Gastrocnemius medialis (tissue), 4 donors: ENCODE measurements at regions not wholly inside any gene's neighbourhood (a gene's known extent, or its start where the extent isn't known, plus 50 kb on each side); places are given as distances from the start of the nearest gene placed in this dataset.
"Not testable (repeated sequence)": the region's sequence is repeated elsewhere in the genome, so short reads cannot be mapped to it uniquely, and the experiment has no call there.

Experiments
- ATAC-seq, 2 donors: fragments of 150-250 bp; one replicate each; pipeline ENCODE4 v1.9.1; 2016
- DNase-seq, 2 donors: peaks; one replicate each; pipeline ENCODE4 v3.0.0-alpha.2; 2019
- H3K27ac ChIP-seq, 4 donors: fragments of 200-600 bp; sonication (generic); 1 replicate in 1 of 4; 2 replicates in 3 of 4; pipeline ENCODE4 v1.5.1; 2016 to 2018; ENCODE audit warnings: mild to moderate bottlenecking in 2 of 4, moderate library complexity in 1 of 4
- H3K27me3 ChIP-seq, 3 donors: fragments of 200-600 bp; sonication (generic) in 2 of 3; 1 replicate in 1 of 3; 2 replicates in 2 of 3; pipeline versions ENCODE4 v1.5.1 to v1.6.0; 2016 to 2019; ENCODE audit warnings: mild to moderate bottlenecking in 1 of 3, moderate library complexity in 1 of 3
- H3K36me3 ChIP-seq, 2 donors: fragments of 200-600 bp; sonication (generic) in 1 of 2; one replicate each; pipeline ENCODE4 v1.5.1; 2017 to 2018
- H3K4me1 ChIP-seq, 2 donors: fragments of 200-600 bp; sonication (generic) in 1 of 2; one replicate each; pipeline ENCODE4 v1.5.1; 2016 to 2017; ENCODE audit warnings: mild to moderate bottlenecking in 2 of 2
- H3K4me3 ChIP-seq, 4 donors: fragments of 200-600 bp; sonication (generic) in 3 of 4; 1 replicate in 1 of 4; 2 replicates in 3 of 4; pipeline ENCODE4 v1.5.1; 2016 to 2019; ENCODE audit warnings: mild to moderate bottlenecking in 2 of 4
- H3K9me3 ChIP-seq, 3 donors: fragments of 200-600 bp; sonication (generic) in 2 of 3; 1 replicate in 1 of 3; 2 replicates in 2 of 3; pipeline ENCODE4 v1.5.1; 2016 to 2019
- CTCF ChIP-seq, 5 experiments: fragments of 450-650 bp in 3 of 5; fragments of 200-600 bp in 2 of 5; sonication (generic) in 2 of 5; IDR thresholded peaks in 4 of 5; conservative IDR thresholded peaks in 1 of 5; 1 replicate in 4 of 5; 2 replicates in 1 of 5; pipeline ENCODE4 v1.5.1; 2016 to 2019; ENCODE audit warnings: antibody characterized with exemption in 5 of 5, mild to moderate bottlenecking in 3 of 5, moderate library complexity in 3 of 5
- POLR2A ChIP-seq, 2 donors: fragments of 450-650 bp; IDR thresholded peaks; one replicate each; pipeline ENCODE4 v1.6.1; 2017; ENCODE audit warnings: antibody characterized with exemption in 2 of 2, mild to moderate bottlenecking in 2 of 2, moderate library complexity in 2 of 2
- in situ Hi-C, 4 donors: fragments of 200-750 bp; cut with MboI; loops; one replicate each; pipeline versions ENCODE4 v1.15.0 to v1.8.0; 2017; ENCODE audit warnings: low sequenced_read_pairs in 4 of 4
- intact Hi-C: fragments of 100-400 bp; cut with DNase I; formaldehyde crosslinking; loops from one replicate; pipeline ENCODE4 v1.15.1; 2023; ENCODE audit warnings: low total_unique reads

GRCh38 chr1:65577278-65577677, 156.8 kb downstream of the LEPR start:
- Histone ChIP-seq H3K27me3 (no peaks in the 10 kb centered on the region), H3K36me3 (no peaks in the 10 kb centered on the region), H3K4me1 (no peaks in the 10 kb centered on the region), H3K9me3 (no peaks in the 10 kb centered on the region), H3K4me3 (no peak overlapping the region), H3K27ac (no peak overlapping the region)
- DNase-seq (no peak), ATAC-seq (no peak)
- intact Hi-C loops: no loop called here
- TF ChIP-seq POLR2A (IDR thresholded peaks at IDR 0.05) (no peak), CTCF (IDR thresholded peaks at IDR 0.05 in 4 of 5, conservative IDR thresholded peaks at IDR 0.05 in 1 of 5) (no peak)
- in situ Hi-C loops: no loop called here

GRCh38 chr1:65577982-65578381, 157.5 kb downstream of the LEPR start:
- H3K4me3 ChIP-seq, H3K36me3 ChIP-seq, ATAC-seq, H3K4me1 ChIP-seq, in situ Hi-C loops, H3K27ac ChIP-seq, DNase-seq, H3K9me3 ChIP-seq, intact Hi-C loops, H3K27me3 ChIP-seq: not testable (repeated sequence)

GRCh38 chr1:65581119-65581518, 160.7 kb downstream of the LEPR start:
- H3K4me1 ChIP-seq: no peaks in the 10 kb centered on the region
- no peaks in the 10 kb centered on the region for H3K9me3 ChIP-seq
- in situ Hi-C loops: no loop called here
- TF ChIP-seq CTCF (IDR thresholded peaks at IDR 0.05 in 4 of 5, conservative IDR thresholded peaks at IDR 0.05 in 1 of 5) (peak in 2 of 5 experiments; percentile 15 to 21), POLR2A (IDR thresholded peaks at IDR 0.05) (no peak)
- intact Hi-C loops: loop anchor here (2.0 kb wide), 1 partner anchor 150 kb away; no protein-coding TSS in a partner anchor
- H3K27ac ChIP-seq: no peak overlapping the region
- no peak overlapping the region for H3K4me3 ChIP-seq
- H3K27me3 ChIP-seq: no peaks in the 10 kb centered on the region
- H3K36me3 ChIP-seq: no peaks in the 10 kb centered on the region
- ATAC-seq: no peak
- DNase-seq: no peak

GRCh38 chr1:65584399-65584798, 163.9 kb downstream of the LEPR start:
- Histone ChIP-seq H3K27ac (no peak overlapping the region), H3K4me1 (no peaks in the 10 kb centered on the region), H3K4me3 (no peak overlapping the region), H3K9me3 (no peaks in the 10 kb centered on the region), H3K36me3 (no peaks in the 10 kb centered on the region), H3K27me3 (no peaks in the 10 kb centered on the region)
- in situ Hi-C loops (no loop called here), intact Hi-C loops (no loop called here)
- no peak for DNase-seq
- ATAC-seq: no peak
- TF ChIP-seq CTCF (IDR thresholded peaks at IDR 0.05 in 4 of 5, conservative IDR thresholded peaks at IDR 0.05 in 1 of 5) (no peak), POLR2A (IDR thresholded peaks at IDR 0.05) (no peak)

GRCh38 chr1:65590279-65590678, 169.8 kb downstream of the LEPR start:
- Histone ChIP-seq H3K4me3 (no peak overlapping the region), H3K27ac (no peak overlapping the region), H3K27me3 (no peaks in the 10 kb centered on the region), H3K4me1 (no peaks in the 10 kb centered on the region), H3K36me3 (no peaks in the 10 kb centered on the region), H3K9me3 (no peaks in the 10 kb centered on the region)
- TF ChIP-seq POLR2A (IDR thresholded peaks at IDR 0.05) (no peak), CTCF (IDR thresholded peaks at IDR 0.05 in 4 of 5, conservative IDR thresholded peaks at IDR 0.05 in 1 of 5) (no peak)
- in situ Hi-C loops (no loop called here), intact Hi-C loops (no loop called here)
- DNase-seq (no peak), ATAC-seq (no peak)
